Suprapubic skin (tissue), 3 donors: ENCODE measurements at regions not wholly inside any gene's neighbourhood (a gene's known extent, or its start where the extent isn't known, plus 50 kb on each side); places are given as distances from the start of the nearest gene placed in this dataset.

Source experiments
- CTCF ChIP-seq, 2 donors: fragments of 200-600 bp in 1 of 2; fragments of 450-650 bp in 1 of 2; sonication (generic) in 1 of 2; IDR thresholded peaks; one replicate each; pipeline ENCODE4 v1.5.1; 2016 to 2019; ENCODE audit warnings: antibody characterized with exemption in 2 of 2, mild to moderate bottlenecking in 1 of 2, moderate library complexity in 1 of 2
- EP300 ChIP-seq: sonication (generic); formaldehyde crosslinking; IDR thresholded peaks from one replicate; pipeline ENCODE4 v1.6.1; 2017; ENCODE audit warnings: antibody characterized with exemption
- POLR2A ChIP-seq, 2 donors: fragments of 450-650 bp; IDR thresholded peaks; one replicate each; pipeline ENCODE4 v1.6.1; 2017; ENCODE audit warnings: antibody characterized with exemption in 2 of 2, mild to moderate bottlenecking in 2 of 2, moderate library complexity in 2 of 2

- no peak for TF ChIP-seq CTCF (IDR thresholded peaks at IDR 0.05)
- TF ChIP-seq EP300, result no peak
- no peak for TF ChIP-seq POLR2A (IDR thresholded peaks at IDR 0.05)
Measured at GRCh38 chr14:87087881-87088280, 905.1 kb downstream of the GALC start.
